Activated naive CD4-positive, alpha-beta T cell treated with anti-CD3 and anti-CD28 coated beads, Interleukin-2, amount 10 ng/mL, durations not matched to agents 7 days and 5 days (primary cell): ENCODE measurements at regions not wholly inside any gene's neighbourhood (a gene's known extent, or its start where the extent isn't known, plus 50 kb on each side); places are given as distances from the start of the nearest gene placed in this dataset.

ENCODE experiments used
- CTCF ChIA-PET: fragments of 350-600 bp; sonication (Branson Sonifier 250); formaldehyde crosslinking; loops from one replicate; lab custom pipeline; 2021; ENCODE audit warnings: antibody characterized with exemption; lab: Charles Lee
- DNase-seq: peaks from one replicate; pipeline ENCODE4 v3.0.0-alpha.2; 2020
- H3K27ac Mint-ChIP-seq: one replicate; pipeline ENCODE4 v1.8.0; 2021; ENCODE audit warnings: mild to moderate bottlenecking, moderate library complexity, mixed read lengths
- H3K27me3 Mint-ChIP-seq: one replicate; pipeline ENCODE4 v1.8.0; 2021; ENCODE audit warnings: mild to moderate bottlenecking, mixed read lengths
- H3K36me3 Mint-ChIP-seq: one replicate; pipeline ENCODE4 v1.8.0; 2021; ENCODE audit warnings: mixed read lengths
- H3K4me1 Mint-ChIP-seq: one replicate; pipeline ENCODE4 v1.8.0; 2021; ENCODE audit warnings: mixed read lengths
- H3K4me3 Mint-ChIP-seq: one replicate; pipeline ENCODE4 v1.8.0; 2021; ENCODE audit warnings: mild to moderate bottlenecking, moderate library complexity, mixed read lengths
- H3K9me3 Mint-ChIP-seq: one replicate; pipeline ENCODE4 v1.8.0; 2021; ENCODE audit warnings: mixed read lengths

DNA sequence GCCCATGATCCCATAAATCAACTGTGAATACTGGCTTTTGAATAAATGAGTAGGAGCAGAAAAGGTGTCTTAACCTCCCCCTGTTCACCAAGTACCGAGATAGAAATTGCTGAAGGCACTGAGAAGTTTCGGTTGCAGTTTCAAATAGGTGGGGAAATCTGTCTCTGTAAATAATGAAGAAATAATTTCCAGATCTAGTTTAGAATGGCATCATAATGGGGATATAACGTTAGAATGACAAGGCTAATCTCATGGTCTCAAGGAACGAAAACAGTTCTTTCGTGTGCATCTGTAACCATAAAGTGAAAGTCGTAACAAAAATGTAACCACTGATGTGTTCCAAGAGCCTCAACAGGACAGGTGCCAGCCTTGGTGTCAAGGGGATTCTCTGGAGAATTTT, 49.9 kb upstream of the TMEM18 start:
- no peaks in the 10 kb centered on the region for H3K4me1 Mint-ChIP-seq
- H3K27me3 Mint-ChIP-seq = peaks cover 9% of the 10 kb centered on the region
- no peak for DNase-seq
- H3K36me3 Mint-ChIP-seq = no peaks in the 10 kb centered on the region
- H3K9me3 Mint-ChIP-seq = no peaks in the 10 kb centered on the region
- no peak overlapping the region for H3K4me3 Mint-ChIP-seq
- CTCF ChIA-PET = no interaction called here
- H3K27ac Mint-ChIP-seq = no peak overlapping the region
